ENCODE measurements at regions not wholly inside any gene's neighbourhood (a gene's known extent, or its start where the extent isn't known, plus 50 kb on each side); places are given as distances from the start of the nearest gene placed in this dataset.
"Not testable (repeated sequence)": the region's sequence is repeated elsewhere in the genome, so short reads cannot be mapped to it uniquely, and the experiment has no call there.

- no peak for DNase-seq
These were observed 718.8 kb upstream of the PKDCC start for GRCh38 chr2:41329040-41329439.

- DNase-seq = no peak
These were observed 713.7 kb upstream of the PKDCC start for GRCh38 chr2:41334159-41334558.

GRCh38 chr2:41335573-41335972 lies 712.2 kb upstream of the PKDCC start:
- DNase-seq = not testable (repeated sequence)

GRCh38 chr2:41337956-41338355 lies 709.9 kb upstream of the PKDCC start:
- no peak for DNase-seq

GRCh38 chr2:41344529-41344928 lies 703.3 kb upstream of the PKDCC start:
- DNase-seq = no peak

- DNase-seq = no peak
These were observed 694.8 kb upstream of the PKDCC start for GRCh38 chr2:41353060-41353459.

GRCh38 chr2:41355794-41356193 lies 692.0 kb upstream of the PKDCC start:
- no peak for DNase-seq

GRCh38 chr2:41364842-41365241 lies 683.0 kb upstream of the PKDCC start:
- DNase-seq = no peak

- DNase-seq = no peak
These were observed 671.9 kb upstream of the PKDCC start for GRCh38 chr2:41375901-41376300.

GRCh38 chr2:41377837-41378236 lies 670.0 kb upstream of the PKDCC start:
- DNase-seq = no peak

GRCh38 chr2:41378420-41378819 lies 669.4 kb upstream of the PKDCC start:
- no peak for DNase-seq

- DNase-seq = no peak
These were observed 668.2 kb upstream of the PKDCC start for GRCh38 chr2:41379496-41380221.

- no peak for DNase-seq
These were observed 666.1 kb upstream of the PKDCC start for GRCh38 chr2:41381701-41382100.

GRCh38 chr2:41387519-41387918 lies 660.3 kb upstream of the PKDCC start:
- DNase-seq = no peak

- DNase-seq = no peak
These were observed 654.2 kb upstream of the PKDCC start for GRCh38 chr2:41393621-41394020.

- no peak for DNase-seq
These were observed 653.3 kb upstream of the PKDCC start for GRCh38 chr2:41394541-41394940.

GRCh38 chr2:41395692-41396091 lies 652.1 kb upstream of the PKDCC start:
- DNase-seq = no peak

GRCh38 chr2:41399437-41400087 lies 648.3 kb upstream of the PKDCC start:
- DNase-seq = no peak

- no peak for DNase-seq
These were observed 647.6 kb upstream of the PKDCC start for GRCh38 chr2:41400088-41400665.

GRCh38 chr2:41405441-41405840 lies 642.4 kb upstream of the PKDCC start:
- DNase-seq = no peak

- no peak for DNase-seq
These were observed 638.5 kb upstream of the PKDCC start for GRCh38 chr2:41409328-41409727.

- no peak for DNase-seq
These were observed 637.8 kb upstream of the PKDCC start for GRCh38 chr2:41410011-41410410.

GRCh38 chr2:41413813-41414485 lies 633.9 kb upstream of the PKDCC start:
- DNase-seq = no peak
